ENCODE measurements at regions not wholly inside any gene's neighbourhood (a gene's known extent, or its start where the extent isn't known, plus 50 kb on each side); places are given as distances from the start of the nearest gene placed in this dataset.
"Not testable (repeated sequence)": the region's sequence is repeated elsewhere in the genome, so short reads cannot be mapped to it uniquely, and the experiment has no call there.

- no peak for DNase-seq
Measured at GRCh38 chr5:82639393-82640144, 361.4 kb upstream of the RPS23 start.

GRCh38 chr5:82636591-82636990 is 358.4 kb upstream of the RPS23 start:
- no peak for DNase-seq

DNA sequence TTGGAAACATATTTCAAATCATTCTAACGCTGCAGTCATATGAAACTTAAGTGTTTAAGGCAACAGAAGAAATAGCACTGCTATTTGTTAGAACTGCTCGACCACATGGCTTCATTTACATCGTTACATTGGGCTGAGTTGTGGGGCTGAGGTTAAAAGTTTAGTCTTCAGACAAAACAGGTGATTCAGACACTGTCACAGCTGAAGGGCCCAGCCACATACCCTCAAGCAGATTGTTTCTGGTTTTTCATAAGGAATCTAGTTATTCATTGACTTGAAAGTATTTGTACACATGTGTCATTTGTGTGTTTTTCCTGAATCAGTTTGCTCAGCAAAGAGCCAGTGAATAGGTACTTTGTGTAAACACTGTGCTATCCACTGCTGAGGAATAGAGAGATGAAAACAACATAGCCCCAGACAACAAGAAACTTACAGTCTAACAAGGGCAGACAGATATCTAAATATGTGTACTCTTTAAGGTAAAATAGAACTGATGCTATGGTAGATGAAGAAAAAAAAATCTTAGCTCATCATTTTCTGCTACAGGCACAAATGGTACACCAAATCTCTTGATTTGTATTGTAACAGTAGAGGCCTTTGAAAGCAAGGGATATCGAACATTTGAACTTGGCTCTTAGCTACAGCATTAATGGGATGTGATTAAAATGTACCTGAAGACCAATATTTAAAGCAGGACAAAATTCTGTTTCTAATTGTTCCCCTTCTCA is 357.6 kb upstream of the RPS23 start:
- DNase-seq, result no peak

DNA sequence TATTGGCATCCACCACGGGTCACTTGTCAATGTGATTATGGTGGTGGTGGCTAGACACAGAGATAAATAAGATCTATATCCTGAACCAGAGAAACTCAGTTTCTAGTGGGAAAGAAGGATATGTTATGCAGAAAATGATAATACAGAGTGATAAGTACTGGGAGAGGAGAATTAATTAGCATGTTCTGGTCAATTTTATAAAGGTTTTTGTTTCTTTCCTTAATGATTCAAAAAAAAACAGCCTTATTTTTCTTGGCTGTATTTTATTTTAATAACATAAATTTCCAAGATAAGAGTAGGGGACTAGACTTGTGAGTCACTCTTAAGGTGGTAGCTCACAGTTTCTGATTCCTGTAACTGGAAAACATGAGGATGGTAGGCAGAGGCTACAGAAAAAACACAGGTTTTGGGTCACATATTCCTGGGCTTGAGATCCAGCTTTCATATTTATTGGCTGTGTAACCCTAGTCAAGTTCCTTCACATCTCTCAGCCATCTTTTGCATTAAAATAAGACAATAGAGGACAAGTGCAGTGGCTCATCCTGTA is 350.3 kb upstream of the RPS23 start:
- DNase-seq, result no peak

DNA sequence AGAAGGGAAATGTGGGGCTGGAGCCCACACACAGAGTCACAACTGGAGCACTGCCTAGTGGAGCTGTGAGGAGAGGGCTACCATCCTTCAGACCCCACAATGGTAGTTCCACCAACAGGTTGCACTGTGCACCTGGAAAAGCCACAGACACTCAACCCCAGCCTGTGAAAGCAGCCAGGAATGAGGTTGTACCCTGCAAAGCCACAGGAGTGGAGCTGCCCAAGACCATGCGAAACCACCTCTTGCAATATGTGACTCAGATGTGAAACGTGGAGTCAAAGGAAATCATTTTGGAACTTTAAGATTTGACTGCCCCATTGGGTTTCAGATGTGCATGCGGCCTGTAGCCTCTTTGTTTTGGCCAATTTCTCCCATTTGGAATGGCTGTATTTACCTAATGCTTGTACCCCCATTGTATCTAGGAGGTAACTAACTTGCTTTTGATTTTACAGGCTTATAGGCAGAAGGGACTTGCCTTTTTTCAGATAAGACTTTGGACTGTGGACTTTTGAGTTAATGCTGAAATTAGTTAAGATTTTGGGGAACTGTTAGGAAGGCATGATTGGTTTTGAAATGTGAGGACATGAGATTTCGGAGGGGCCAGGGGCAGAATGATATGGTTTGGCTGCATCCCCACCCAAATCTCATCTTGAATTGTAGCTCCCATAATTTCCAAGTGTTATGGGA is 348.9 kb upstream of the RPS23 start:
- not testable (repeated sequence) for DNase-seq

- DNase-seq, result not testable (repeated sequence)
Measured at GRCh38 chr5:82626012-82626411, 347.9 kb upstream of the RPS23 start.

GRCh38 chr5:82624062-82624461 is 345.9 kb upstream of the RPS23 start:
- no peak for DNase-seq

DNA sequence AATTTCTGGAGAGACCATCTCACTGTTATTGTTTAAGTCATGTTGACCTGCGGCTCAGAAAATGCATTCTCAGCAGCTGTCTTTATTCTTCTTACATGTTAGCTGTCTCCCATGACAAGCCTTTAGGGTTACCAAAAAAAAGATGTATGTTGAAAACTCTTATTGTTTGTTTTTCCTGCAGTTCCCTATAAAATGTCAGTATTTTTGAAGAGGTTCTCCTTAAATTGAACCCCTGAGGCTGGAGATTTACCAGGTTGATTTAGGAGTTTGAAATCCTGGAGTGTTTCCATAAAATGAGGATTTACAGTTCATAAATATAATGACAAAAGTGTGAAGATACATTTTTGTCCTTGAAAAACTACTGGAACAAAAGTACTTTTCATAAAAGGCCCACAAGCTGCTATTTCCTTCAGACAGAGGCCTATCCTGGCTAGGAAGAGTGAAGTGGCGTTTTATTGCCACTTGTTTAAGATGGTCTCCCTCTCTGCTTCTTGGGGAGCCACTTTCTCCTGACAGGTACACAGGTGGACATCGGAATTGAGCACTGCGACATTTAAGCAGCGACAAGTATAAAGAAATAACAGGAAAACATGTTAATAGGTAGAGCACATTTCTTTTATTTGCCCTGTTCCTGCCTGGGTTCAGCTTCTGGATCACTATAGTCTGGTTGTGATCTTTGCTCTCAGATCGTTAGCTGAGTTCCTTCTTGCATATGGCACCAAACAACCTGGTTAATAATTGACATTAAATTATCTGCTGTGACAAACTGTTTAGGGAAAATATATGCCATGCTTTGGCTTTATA is 344.8 kb upstream of the RPS23 start:
- no peak for DNase-seq

DNA sequence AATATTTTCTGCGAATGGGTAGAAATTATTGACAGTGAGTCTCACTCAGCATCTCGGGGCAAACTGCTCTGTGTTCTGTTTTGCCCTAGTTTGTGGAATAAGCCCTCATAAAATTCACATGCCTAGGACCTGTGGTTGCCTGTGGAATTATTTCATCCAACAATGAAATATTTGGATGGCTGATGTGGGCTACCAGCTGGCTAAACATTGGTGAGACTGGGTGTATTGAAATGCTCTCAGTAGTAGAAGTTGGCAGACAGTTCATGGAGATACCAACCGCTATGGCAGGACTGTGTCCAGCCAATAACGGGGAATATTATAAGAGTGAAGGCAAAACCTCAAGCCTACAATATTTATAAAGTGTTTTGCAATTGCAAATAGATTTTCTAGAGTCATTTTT is 344.1 kb upstream of the RPS23 start:
- DNase-seq, result no peak

DNA sequence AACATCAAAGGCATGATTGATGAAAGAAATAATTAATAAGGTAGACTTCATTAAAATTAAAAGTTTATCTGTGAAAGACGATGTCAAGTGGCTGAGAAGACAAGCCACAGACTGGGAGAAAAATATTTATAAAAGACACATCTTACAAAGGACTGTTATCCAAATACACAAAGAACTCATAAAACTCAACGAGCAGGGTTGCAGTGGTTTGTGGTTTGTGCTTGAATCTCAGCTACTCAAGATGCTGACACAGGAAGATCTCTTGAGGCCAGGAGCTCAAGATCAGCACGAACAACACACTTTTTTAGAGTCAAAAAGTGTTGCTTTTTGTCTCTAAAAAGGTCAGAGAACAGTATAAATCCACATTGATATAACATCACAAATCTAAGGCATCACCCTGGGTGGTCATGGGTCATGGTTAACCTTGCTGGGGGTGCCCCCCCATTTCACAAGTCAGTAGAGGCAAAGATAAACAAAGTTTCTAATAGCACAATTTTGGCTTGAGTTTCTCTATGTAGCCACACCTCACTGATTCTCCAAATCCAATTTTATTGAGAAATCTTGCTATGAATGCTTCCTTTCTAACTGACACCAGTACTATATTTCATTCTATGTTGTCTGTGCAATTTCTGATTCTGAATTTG is 342.9 kb upstream of the RPS23 start:
- DNase-seq, result no peak

DNA sequence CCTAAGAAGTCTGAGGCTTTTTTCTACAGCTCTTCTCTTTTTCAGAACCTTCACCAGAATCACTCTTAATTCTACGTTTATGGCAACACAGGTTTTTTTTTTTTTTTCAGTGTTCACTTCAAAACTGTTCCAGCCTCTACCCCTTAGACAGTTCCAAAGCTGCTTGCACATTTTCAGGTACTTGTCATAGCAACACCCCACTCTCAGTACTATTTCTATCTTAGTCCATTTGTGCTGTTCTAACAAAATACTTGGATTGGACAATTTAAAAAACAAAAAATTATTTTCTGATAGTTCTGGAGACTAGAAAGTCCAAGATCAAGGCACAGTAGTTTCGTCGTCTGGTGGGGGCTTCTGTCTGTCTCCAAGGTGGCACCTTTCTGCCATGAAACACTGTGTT is 340.9 kb upstream of the RPS23 start:
- DNase-seq, result no peak

GRCh38 chr5:82614706-82615105 is 336.6 kb upstream of the RPS23 start:
- no peak for DNase-seq

DNA sequence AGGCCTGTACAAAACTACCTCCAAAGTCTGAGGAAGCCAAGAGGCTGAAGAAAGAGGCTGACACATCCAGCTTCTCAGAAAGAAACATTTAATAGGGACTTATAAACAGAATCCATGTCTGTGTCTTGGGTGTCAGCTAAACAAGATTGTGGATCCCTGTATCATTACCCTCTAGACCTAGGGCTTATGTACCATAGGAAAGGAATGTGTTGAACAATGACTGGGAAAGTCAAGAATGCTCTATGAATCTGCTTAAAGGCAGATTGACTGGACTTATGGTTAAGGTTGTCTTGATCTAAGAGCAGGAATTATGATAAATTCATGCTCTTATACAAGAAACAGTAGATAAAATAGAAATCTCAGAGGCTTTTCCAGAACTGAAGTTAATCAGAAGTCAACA is 335.7 kb upstream of the RPS23 start:
- DNase-seq, result no peak

DNA sequence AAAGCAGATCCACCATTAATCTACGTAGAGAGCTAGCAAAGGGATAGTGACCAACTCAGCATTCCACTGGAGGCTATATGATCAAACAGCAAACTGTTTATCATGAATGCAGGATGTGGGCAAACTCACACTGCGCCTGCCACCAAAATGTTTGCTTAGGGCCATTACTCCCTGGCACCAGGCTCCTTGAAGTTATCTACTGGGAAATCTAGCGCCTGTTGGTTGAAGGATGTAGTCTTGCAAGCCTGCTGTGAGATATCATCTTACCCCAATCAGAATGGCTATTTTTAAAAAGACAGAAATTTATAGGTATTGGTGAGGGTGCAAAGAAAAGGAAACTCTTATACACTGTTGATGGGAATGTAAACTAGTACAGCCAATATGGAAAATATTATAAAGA is 332.5 kb upstream of the RPS23 start:
- no peak for DNase-seq

DNA sequence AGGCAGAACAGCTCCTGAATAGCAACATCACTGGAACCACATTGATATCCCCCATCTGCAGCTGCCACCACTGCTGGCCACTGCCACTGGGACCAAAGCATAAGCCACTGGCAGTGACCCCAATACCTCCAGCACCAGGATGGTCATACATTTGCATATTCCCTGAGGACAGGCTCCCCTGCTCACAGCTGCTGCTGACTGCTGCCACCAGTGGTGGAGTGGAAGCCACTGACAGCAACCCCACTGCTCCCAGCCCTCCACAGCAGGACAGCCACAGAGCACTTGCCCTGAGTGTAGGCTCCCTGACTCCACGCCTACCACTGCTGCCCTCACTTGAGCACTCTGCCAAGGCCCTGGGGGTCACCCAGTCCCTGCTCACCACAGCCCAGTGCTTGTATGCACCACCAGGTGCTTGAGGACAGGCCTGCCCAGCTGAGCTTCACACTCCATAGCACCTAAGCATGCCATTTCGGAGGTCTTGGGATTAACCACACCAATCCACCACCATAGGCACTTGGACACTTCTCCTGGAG is 327.4 kb upstream of the RPS23 start:
- no peak for DNase-seq

- no peak for DNase-seq
Measured at GRCh38 chr5:82603033-82603987, 325.2 kb upstream of the RPS23 start.

DNA sequence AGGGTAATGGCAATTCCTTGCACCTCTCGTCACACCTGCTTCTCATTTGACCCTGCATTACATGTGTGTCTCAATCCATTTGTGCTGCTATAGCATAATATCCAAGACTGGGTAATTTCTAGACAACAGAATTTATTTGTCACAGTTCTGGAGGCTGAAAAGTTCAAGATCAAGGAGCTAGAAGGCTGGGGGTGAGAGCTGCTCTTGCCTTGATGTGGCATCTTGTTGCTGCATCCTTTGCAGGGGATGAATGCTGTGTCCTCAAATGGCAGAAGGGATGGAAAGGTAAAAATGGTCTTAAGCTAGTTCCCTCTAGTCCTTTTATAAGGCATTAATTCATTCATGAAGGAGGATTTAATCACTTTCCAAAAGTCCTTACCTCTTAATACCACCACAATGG is 323.7 kb upstream of the RPS23 start:
- DNase-seq, result no peak

DNA sequence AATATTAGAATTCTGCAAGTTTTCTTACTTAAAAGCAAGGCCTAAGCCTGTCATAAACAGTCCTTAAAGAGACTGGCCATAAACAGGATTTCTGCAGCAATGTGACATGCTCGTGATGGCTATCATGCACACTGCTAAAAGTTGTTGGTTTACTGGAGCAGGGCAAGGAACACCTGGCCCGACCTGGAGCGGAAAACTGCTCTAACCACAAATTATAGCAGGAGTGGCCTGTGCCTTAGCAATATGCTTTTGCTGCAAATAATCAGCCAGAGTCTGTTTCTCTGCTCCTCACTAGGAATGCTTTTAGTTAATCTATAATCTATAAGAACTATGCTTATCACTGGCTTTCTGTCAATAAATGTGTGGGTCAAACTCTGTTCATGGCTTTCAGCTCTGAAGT is 322.9 kb upstream of the RPS23 start:
- no peak for DNase-seq

DNA sequence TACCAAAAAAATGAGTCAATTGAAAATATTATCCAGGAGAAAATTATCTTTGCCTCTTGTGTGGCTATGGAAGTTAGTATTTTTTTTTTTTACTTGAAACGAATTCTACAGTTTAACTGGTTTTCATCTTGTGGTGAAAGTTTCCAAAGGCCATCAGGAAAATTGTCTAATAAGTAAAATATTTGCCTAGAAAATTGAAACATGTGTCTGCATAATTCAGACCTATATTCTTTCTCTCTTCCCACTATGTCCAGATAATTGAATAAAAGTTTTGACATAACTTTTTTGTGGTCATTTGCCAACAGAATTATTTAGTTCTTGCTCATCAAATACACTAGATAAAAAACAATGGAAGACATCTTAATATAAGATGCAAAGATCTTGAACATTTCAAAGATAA is 321.5 kb upstream of the RPS23 start:
- no peak for DNase-seq

DNA sequence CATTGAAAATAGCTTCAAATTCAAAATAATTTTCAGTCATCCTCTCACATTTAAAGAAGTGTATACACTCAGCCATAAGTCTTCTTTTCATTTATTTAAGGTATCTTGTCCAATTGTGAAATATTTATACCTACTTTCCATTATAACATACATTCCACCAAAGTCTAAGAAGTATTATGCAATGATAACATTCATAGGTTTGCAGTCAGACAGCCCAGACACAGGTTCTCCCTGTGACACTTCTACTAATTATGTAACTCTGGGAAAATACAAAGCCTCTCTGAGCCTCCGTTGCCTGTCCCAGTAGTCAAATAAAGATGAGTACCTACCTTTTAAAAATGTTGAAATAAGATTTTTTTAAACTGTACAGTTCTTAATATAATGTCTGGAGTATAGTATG is 320.9 kb upstream of the RPS23 start:
- DNase-seq, result no peak

GRCh38 chr5:82597437-82597836 is 319.3 kb upstream of the RPS23 start:
- no peak for DNase-seq

All from activated naive CD4-positive, alpha-beta T cell treated with Interleukin-2 at 50 U/mL for 16 hours (primary cell).